ENCODE measurements at regions not wholly inside any gene's neighbourhood (a gene's known extent, or its start where the extent isn't known, plus 50 kb on each side); places are given as distances from the start of the nearest gene placed in this dataset.
A peak's percentile ranks its signal among the peaks of the same experiment; 100 is the strongest.

- Histone ChIP-seq H3K9me3 (no peaks in the 10 kb centered on the region), H3K36me3 (no peaks in the 10 kb centered on the region), H3K4me1 (no peaks in the 10 kb centered on the region), H3K4me3 (ENCODE audit: low read depth, low read length) (no peak overlapping the region), H3K27me3 (no peaks in the 10 kb centered on the region)
- no peak for TF ChIP-seq CTCF (IDR thresholded peaks at IDR 0.05; ENCODE audit: low read depth, low read length)
- no peak for DNase-seq
Measured at GRCh38 chr16:52871481-52871880, 181.2 kb downstream of the CHD9NB start.

GRCh38 chr16:52869243-52869642 lies 183.5 kb downstream of the CHD9NB start:
- Histone ChIP-seq H3K36me3 (no peaks in the 10 kb centered on the region), H3K4me3 (ENCODE audit: low read depth, low read length) (no peak overlapping the region), H3K4me1 (no peaks in the 10 kb centered on the region), H3K27me3 (no peaks in the 10 kb centered on the region; the same call in 1 of the 2 replicates), H3K9me3 (no peaks in the 10 kb centered on the region)
- DNase-seq = no peak
- TF ChIP-seq CTCF (IDR thresholded peaks at IDR 0.05; ENCODE audit: low read depth, low read length) = no peak

- Histone ChIP-seq H3K27me3 (peaks cover 2% of the 10 kb centered on the region; the same call in 1 of the 2 replicates), H3K4me1 (no peaks in the 10 kb centered on the region), H3K4me3 (ENCODE audit: low read depth, low read length) (no peak overlapping the region), H3K36me3 (no peaks in the 10 kb centered on the region), H3K9me3 (no peaks in the 10 kb centered on the region)
- no peak for DNase-seq
- no peak for TF ChIP-seq CTCF (IDR thresholded peaks at IDR 0.05; ENCODE audit: low read depth, low read length)
Measured at GRCh38 chr16:52863000-52863399, 189.7 kb downstream of the CHD9NB start.

- Histone ChIP-seq H3K9me3 (no peaks in the 10 kb centered on the region), H3K4me1 (no peaks in the 10 kb centered on the region), H3K4me3 (ENCODE audit: low read depth, low read length) (no peak overlapping the region), H3K36me3 (no peaks in the 10 kb centered on the region), H3K27me3 (peaks cover 2% of the 10 kb centered on the region; the same call in 1 of the 2 replicates)
- peak; percentile 25 for DNase-seq
- peak; percentile 73 for TF ChIP-seq CTCF (IDR thresholded peaks at IDR 0.05; ENCODE audit: low read depth, low read length)
Measured at GRCh38 chr16:52861614-52862022, 191.1 kb downstream of the CHD9NB start.

GRCh38 chr16:52855463-52855862 lies 197.2 kb downstream of the CHD9NB start:
- no peaks in the 10 kb centered on the region for H3K4me1 ChIP-seq
- H3K36me3 ChIP-seq = no peaks in the 10 kb centered on the region
- DNase-seq = no peak
- H3K4me3 ChIP-seq (ENCODE audit: low read depth, low read length) = no peak overlapping the region
- no peak for TF ChIP-seq CTCF (IDR thresholded peaks at IDR 0.05; ENCODE audit: low read depth, low read length)
- no peaks in the 10 kb centered on the region for H3K27me3 ChIP-seq
- no peaks in the 10 kb centered on the region for H3K9me3 ChIP-seq

GRCh38 chr16:52852978-52853377 lies 199.7 kb downstream of the CHD9NB start:
- Histone ChIP-seq H3K4me1 (no peaks in the 10 kb centered on the region), H3K27me3 (no peaks in the 10 kb centered on the region), H3K4me3 (ENCODE audit: low read depth, low read length) (no peak overlapping the region), H3K9me3 (no peaks in the 10 kb centered on the region; the same call in 1 of the 2 replicates), H3K36me3 (no peaks in the 10 kb centered on the region)
- no peak for DNase-seq
- no peak for TF ChIP-seq CTCF (IDR thresholded peaks at IDR 0.05; ENCODE audit: low read depth, low read length)

All from BE2C (cell line).